CD14-positive monocyte (primary cell): ENCODE measurements at regions not wholly inside any gene's neighbourhood (a gene's known extent, or its start where the extent isn't known, plus 50 kb on each side); places are given as distances from the start of the nearest gene placed in this dataset.

Experiments
- DNase-seq, 3 donors: peaks; one replicate each; pipeline ENCODE4 v3.0.0-alpha.2; 2011 to 2022
- H2AFZ ChIP-seq: 2 replicates; pipeline ENCODE4 v1.6.0; 2012; ENCODE audit warnings: mild to moderate bottlenecking, low read depth, low read length, inconsistent platforms; ENCODE audit not compliant: insufficient read depth, poor library complexity, severe bottlenecking
- H3K27ac ChIP-seq, 2 donors: 1 replicate in 1 of 2; 2 replicates in 1 of 2; pipeline ENCODE4 v1.5.1; 2012 to 2013; ENCODE audit warnings: low read length in 2 of 2, control low read depth in 1 of 2, inconsistent platforms in 1 of 2, low read depth in 1 of 2, mild to moderate bottlenecking in 1 of 2
- H3K27me3 ChIP-seq, 2 donors: one replicate each; pipeline versions ENCODE4 v1.6.0 to v1.6.1; 2011 to 2013; ENCODE audit warnings: low read length in 2 of 2; ENCODE audit not compliant: control insufficient read depth in 2 of 2, insufficient read depth in 2 of 2
- H3K36me3 ChIP-seq, 2 donors: replicated peaks in 1 of 2; 1 replicate in 1 of 2; 2 replicates in 1 of 2; pipeline versions ENCODE4 v1.5.1 to v1.6.1; 2012 to 2013; ENCODE audit warnings: low read length in 2 of 2, control low read depth in 1 of 2, inconsistent platforms in 1 of 2, mild to moderate bottlenecking in 1 of 2; ENCODE audit not compliant: insufficient read depth in 2 of 2, control insufficient read depth in 1 of 2
- H3K4me1 ChIP-seq, 2 donors: 1 replicate in 1 of 2; 2 replicates in 1 of 2; pipeline versions ENCODE4 v1.5.1 to v1.6.1; 2012 to 2013; ENCODE audit warnings: low read length in 2 of 2, control low read depth in 1 of 2, inconsistent platforms in 1 of 2, mild to moderate bottlenecking in 1 of 2, moderate library complexity in 1 of 2; ENCODE audit not compliant: insufficient read depth in 2 of 2, control insufficient read depth in 1 of 2
- H3K4me2 ChIP-seq: replicated peaks from 2 replicates; pipeline ENCODE3; 2012; ENCODE audit warnings: low read length, moderate library complexity, mild to moderate bottlenecking; ENCODE audit not compliant: poor library complexity, severe bottlenecking; ENCODE audit errors: extremely low read depth
- H3K4me3 ChIP-seq, 3 experiments: fragments of 200-600 bp in 1 of 3; sonication (generic) in 1 of 3; replicated peaks in 1 of 3; 1 replicate in 2 of 3; 2 replicates in 1 of 3; pipeline ENCODE4 v1.5.1; 2011 to 2013; ENCODE audit warnings: low read length in 3 of 3, mild to moderate bottlenecking in 3 of 3, control low read depth in 2 of 3, low read depth in 2 of 3, inconsistent platforms in 1 of 3, moderate library complexity in 1 of 3
- H3K79me2 ChIP-seq: 2 replicates; pipeline ENCODE4 v1.6.0; 2012; ENCODE audit warnings: mild to moderate bottlenecking, control low read depth, inconsistent platforms, low read length, moderate library complexity; ENCODE audit not compliant: insufficient read depth
- H3K9ac ChIP-seq: 2 replicates; pipeline ENCODE4 v1.6.0; 2017; ENCODE audit warnings: low read length, mild to moderate bottlenecking; ENCODE audit not compliant: insufficient read depth, poor library complexity, severe bottlenecking
- H3K9me3 ChIP-seq, 2 donors: replicated peaks in 1 of 2; 1 replicate in 1 of 2; 2 replicates in 1 of 2; pipeline versions ENCODE4 v1.5.1 to v1.6.1; 2012 to 2013; ENCODE audit warnings: low read length in 2 of 2, control low read depth in 1 of 2; ENCODE audit not compliant: control insufficient read depth in 1 of 2, insufficient read depth in 1 of 2
- H4K20me1 ChIP-seq: 2 replicates; pipeline ENCODE4 v1.6.0; 2012; ENCODE audit warnings: mild to moderate bottlenecking, low read length, control low read depth, moderate library complexity; ENCODE audit not compliant: insufficient read depth
- H3K27ac Mint-ChIP-seq, 7 donors: one replicate each; pipeline ENCODE4 v1.8.0; 2020; ENCODE audit warnings: mild to moderate bottlenecking in 7 of 7, mixed read lengths in 7 of 7, moderate library complexity in 6 of 7, inconsistent platforms in 2 of 7
- H3K27me3 Mint-ChIP-seq, 3 donors: one replicate each; pipeline ENCODE4 v1.8.0; 2021 to 2022; ENCODE audit warnings: low read depth in 3 of 3, mild to moderate bottlenecking in 3 of 3, mixed read lengths in 3 of 3, moderate library complexity in 3 of 3, inconsistent platforms in 1 of 3
- H3K36me3 Mint-ChIP-seq, 2 donors: one replicate each; pipeline ENCODE4 v1.8.0; 2020; ENCODE audit warnings: mixed read lengths in 2 of 2, inconsistent platforms in 1 of 2, mild to moderate bottlenecking in 1 of 2
- H3K4me1 Mint-ChIP-seq: one replicate; pipeline ENCODE4 v1.8.0; 2020; ENCODE audit warnings: mild to moderate bottlenecking, mixed read lengths
- H3K4me3 Mint-ChIP-seq, 2 donors: one replicate each; pipeline ENCODE4 v1.8.0; 2020; ENCODE audit warnings: mild to moderate bottlenecking in 2 of 2, mixed read lengths in 2 of 2, moderate library complexity in 1 of 2
- H3K9me3 Mint-ChIP-seq, 7 donors: one replicate each; pipeline ENCODE4 v1.8.0; 2020 to 2022; ENCODE audit warnings: mixed read lengths in 7 of 7, mild to moderate bottlenecking in 6 of 7, moderate library complexity in 6 of 7, inconsistent platforms in 2 of 7
- WGBS: methylation state at CpG from one replicate; pipeline ENCODE4 v1.1.5; 2013; ENCODE audit warnings: missing lambda C conversion rate; ENCODE audit not compliant: insufficient coverage; 5-methylcytosine and 5-hydroxymethylcytosine counted together
- intact Hi-C, 2 donors: fragments of 100-400 bp; cut with micrococcal nuclease; formaldehyde crosslinking; loops; one replicate each; pipeline versions ENCODE4 v1.15.0 to v1.15.1; 2023
- TF ChIP-seq, protein P1 (sequence below): fragments of 200-600 bp; IDR thresholded peaks from one replicate; pipeline ENCODE4 v1.8.0; 2022; ENCODE audit warnings: antibody characterized with exemption, mild to moderate bottlenecking

DNA sequence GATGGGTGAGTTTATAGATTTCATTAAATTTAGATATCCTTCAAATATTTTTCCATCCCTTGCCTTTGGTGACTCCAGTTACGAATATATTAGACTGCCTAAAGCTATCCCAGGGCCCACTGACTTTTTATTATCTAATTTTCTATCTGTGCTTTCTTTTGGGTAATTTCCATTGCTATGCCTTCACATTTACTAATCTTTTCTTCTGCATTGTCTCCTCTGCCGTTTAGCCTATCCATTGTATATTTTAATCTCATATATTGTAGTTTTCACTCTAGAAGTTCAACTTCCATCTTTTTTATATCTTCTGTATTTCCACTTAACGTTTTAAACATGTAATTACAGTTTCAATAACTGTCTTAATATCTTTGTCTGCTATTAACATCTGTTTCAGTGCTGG is 78.6 kb upstream of the HDAC9 start:
- H3K36me3 ChIP-seq, result no peaks in the 10 kb centered on the region
- Mint-ChIP-seq H3K4me1 (peaks cover 4% of the 10 kb centered on the region), H3K27me3 (peaks cover 0 to 2% (median 0%) of the 10 kb centered on the region in 3 donors), H3K4me3 (no peak overlapping the region), H3K27ac (no peak overlapping the region), H3K9me3 (peaks cover 0 to 2% (median 0%) of the 10 kb centered on the region in 7 donors), H3K36me3 (peaks cover 4 to 8% of the 10 kb centered on the region in 2 donors)
- TF ChIP-seq, protein P1, sequence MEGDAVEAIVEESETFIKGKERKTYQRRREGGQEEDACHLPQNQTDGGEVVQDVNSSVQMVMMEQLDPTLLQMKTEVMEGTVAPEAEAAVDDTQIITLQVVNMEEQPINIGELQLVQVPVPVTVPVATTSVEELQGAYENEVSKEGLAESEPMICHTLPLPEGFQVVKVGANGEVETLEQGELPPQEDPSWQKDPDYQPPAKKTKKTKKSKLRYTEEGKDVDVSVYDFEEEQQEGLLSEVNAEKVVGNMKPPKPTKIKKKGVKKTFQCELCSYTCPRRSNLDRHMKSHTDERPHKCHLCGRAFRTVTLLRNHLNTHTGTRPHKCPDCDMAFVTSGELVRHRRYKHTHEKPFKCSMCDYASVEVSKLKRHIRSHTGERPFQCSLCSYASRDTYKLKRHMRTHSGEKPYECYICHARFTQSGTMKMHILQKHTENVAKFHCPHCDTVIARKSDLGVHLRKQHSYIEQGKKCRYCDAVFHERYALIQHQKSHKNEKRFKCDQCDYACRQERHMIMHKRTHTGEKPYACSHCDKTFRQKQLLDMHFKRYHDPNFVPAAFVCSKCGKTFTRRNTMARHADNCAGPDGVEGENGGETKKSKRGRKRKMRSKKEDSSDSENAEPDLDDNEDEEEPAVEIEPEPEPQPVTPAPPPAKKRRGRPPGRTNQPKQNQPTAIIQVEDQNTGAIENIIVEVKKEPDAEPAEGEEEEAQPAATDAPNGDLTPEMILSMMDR, result no peak
- H3K4me3 ChIP-seq, result no peak overlapping the region
- WGBS, result 80% methylated on average over 1 of the region's 3 CpGs
- intact Hi-C loops, result no loop called here
- peaks cover 73% of the 10 kb centered on the region for H4K20me1 ChIP-seq
- no peaks in the 10 kb centered on the region for H3K27me3 ChIP-seq
- no peaks in the 10 kb centered on the region for H3K9me3 ChIP-seq
- no peak overlapping the region for H3K9ac ChIP-seq
- no peak for DNase-seq
- H3K27ac ChIP-seq, result no peak overlapping the region
- H3K4me2 ChIP-seq, result no peak overlapping the region
- no peaks in the 10 kb centered on the region for H3K4me1 ChIP-seq
- no peak overlapping the region for H2AFZ ChIP-seq
- peaks cover 58% of the 10 kb centered on the region for H3K79me2 ChIP-seq

DNA sequence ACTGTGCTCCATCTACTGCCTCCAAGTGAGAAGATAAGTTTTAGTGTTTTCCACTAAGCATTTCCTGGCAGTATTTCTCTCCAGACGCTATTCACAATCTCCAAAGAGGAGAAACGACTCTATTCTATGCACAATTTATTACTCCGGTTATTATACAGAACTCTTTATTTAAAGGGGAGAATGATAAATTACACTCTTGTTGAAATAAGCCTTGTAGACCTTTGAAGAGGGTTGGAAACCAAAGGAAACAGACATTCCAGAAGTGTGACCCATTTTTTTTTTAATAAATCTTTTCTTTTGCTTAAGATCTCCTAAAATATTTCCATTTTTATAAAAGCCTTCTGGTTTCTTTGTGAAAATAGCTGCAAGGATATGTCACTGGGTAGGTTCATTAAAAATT is 76.1 kb upstream of the HDAC9 start:
- no peak for DNase-seq
- Histone ChIP-seq H3K36me3 (no peaks in the 10 kb centered on the region), H3K4me3 (no peak overlapping the region), H3K79me2 (peaks cover 70% of the 10 kb centered on the region), H4K20me1 (peaks cover 81% of the 10 kb centered on the region), H3K9ac (no peak overlapping the region), H3K27me3 (no peaks in the 10 kb centered on the region), H3K4me2 (no peak overlapping the region), H3K4me1 (no peaks in the 10 kb centered on the region), H3K27ac (no peak overlapping the region), H3K9me3 (no peaks in the 10 kb centered on the region), H2AFZ (no peak overlapping the region)
- Mint-ChIP-seq H3K4me1 (peaks cover 10% of the 10 kb centered on the region), H3K27ac (no peak overlapping the region), H3K9me3 (peaks cover 0 to 2% (median 0%) of the 10 kb centered on the region in 7 donors), H3K36me3 (peaks cover 0 to 8% of the 10 kb centered on the region in 2 donors), H3K27me3 (peaks cover 0 to 2% (median 0%) of the 10 kb centered on the region in 3 donors), H3K4me3 (no peak overlapping the region)
- TF ChIP-seq, protein P1, result no peak
- no CpG with 5 or more reads among the region's 3 CpGs for WGBS
- intact Hi-C loops, result no loop called here
